ENCODE measurements at regions not wholly inside any gene's neighbourhood (a gene's known extent, or its start where the extent isn't known, plus 50 kb on each side); places are given as distances from the start of the nearest gene placed in this dataset.

GRCh38 chr4:14340321-14340720, 662.0 kb upstream of the CPEB2 start:
- TF ChIP-seq POLR2A (IDR thresholded peaks at IDR 0.05) (no peak), CTCF (IDR thresholded peaks at IDR 0.05 in 8 of 11, conservative IDR thresholded peaks at IDR 0.05 in 3 of 11) (no peak)

Measured in spleen (tissue), 7 donors.